ENCODE measurements at regions not wholly inside any gene's neighbourhood (a gene's known extent, or its start where the extent isn't known, plus 50 kb on each side); places are given as distances from the start of the nearest gene placed in this dataset.

DNA sequence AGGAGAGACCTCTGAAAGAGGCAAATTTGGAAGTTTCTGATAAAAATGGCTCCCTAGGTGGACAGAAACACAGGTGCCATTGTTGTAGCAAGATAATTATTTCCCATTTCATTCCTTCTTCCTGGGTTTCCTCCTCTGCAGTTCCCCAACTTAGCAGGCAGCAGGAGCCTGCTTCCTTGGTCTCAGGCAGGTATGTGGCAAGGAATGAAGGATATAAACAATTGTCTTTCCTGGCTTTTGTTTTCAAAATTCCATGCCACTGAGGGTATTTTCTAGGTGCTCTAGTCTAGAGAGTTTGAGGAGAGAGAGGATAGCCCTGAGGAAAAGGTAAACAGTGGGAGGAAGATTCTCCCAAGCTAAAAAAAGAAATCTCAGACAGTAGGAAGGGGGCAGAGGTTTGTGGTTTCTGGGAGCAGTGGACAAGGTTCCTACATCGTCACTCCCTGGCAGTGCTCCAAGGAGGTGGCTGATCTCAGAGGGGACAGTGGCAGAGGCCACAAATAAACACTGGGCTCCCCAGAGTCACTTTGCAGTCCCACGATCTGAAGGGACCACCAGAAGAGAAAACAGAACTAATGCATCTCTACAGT is 82.6 kb upstream of the IGF1 start:
- WGBS (ENCODE audit: low lambda C conversion rate, missing lambda C conversion rate) = 51% methylated on average over 2 of the region's 2 CpGs
- peaks cover 7% of the 10 kb centered on the region for H3K4me1 ChIP-seq (ENCODE audit: insufficient read depth)
- H3K79me2 ChIP-seq = no peaks in the 10 kb centered on the region
- DNase-seq (ENCODE audit: low spot score) = no peak
- no peaks in the 10 kb centered on the region for H4K20me1 ChIP-seq (ENCODE audit: insufficient read depth, poor library complexity, severe bottlenecking)
- H2AFZ ChIP-seq = no peak overlapping the region
- H3K9me3 ChIP-seq (ENCODE audit: low read depth) = no peaks in the 10 kb centered on the region
- no peak for TF ChIP-seq EZH2 (IDR thresholded peaks at IDR 0.05; ENCODE audit: borderline replicate concordance)
- TF ChIP-seq EZH2phosphoT487 (IDR thresholded peaks at IDR 0.05; ENCODE audit: low read depth, severe bottlenecking, unreplicated experiment) = no peak
- no peak overlapping the region for H3K4me2 ChIP-seq
- no peaks in the 10 kb centered on the region for H3K27me3 ChIP-seq
- no peaks in the 10 kb centered on the region for H3K36me3 ChIP-seq (replicated peaks; ENCODE audit: insufficient read depth, low read depth)
- no peak overlapping the region for H3K27ac ChIP-seq
- H3K9me2 ChIP-seq (replicated peaks; ENCODE audit: insufficient read depth) = no peaks in the 10 kb centered on the region
- H3K4me3 ChIP-seq = no peak overlapping the region

DNA sequence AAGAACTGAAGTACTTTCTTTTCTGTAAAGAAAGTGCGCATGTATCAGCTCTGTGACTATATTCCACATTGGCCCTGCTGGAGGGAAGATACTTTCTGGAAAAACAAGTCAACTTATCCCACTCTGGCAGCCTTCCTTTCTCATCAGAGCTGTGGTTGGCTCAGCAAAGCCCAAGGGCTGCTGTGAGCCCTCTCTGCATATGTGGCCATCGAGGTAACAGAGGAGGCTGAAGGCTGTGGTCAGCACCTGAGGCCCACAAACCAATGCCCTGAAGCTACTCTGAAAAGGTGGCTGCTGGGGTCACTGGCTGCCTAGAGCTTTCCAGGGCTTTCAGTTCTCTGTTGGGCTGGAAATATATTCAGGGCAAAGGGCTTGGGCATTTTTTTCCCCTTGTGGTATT is 70.8 kb upstream of the IGF1 start:
- H3K36me3 ChIP-seq (replicated peaks; ENCODE audit: insufficient read depth, low read depth) = no peaks in the 10 kb centered on the region
- H3K79me2 ChIP-seq = no peaks in the 10 kb centered on the region
- TF ChIP-seq CTCF (IDR thresholded peaks at IDR 0.05; ENCODE audit: poor library complexity) = no peak
- TF ChIP-seq EZH2phosphoT487 (IDR thresholded peaks at IDR 0.05; ENCODE audit: low read depth, severe bottlenecking, unreplicated experiment) = no peak
- TF ChIP-seq EZH2 (IDR thresholded peaks at IDR 0.05; ENCODE audit: borderline replicate concordance) = no peak
- H3K4me3 ChIP-seq = no peak overlapping the region
- DNase-seq (ENCODE audit: low spot score) = no peak
- H2AFZ ChIP-seq = no peak overlapping the region
- H3K27ac ChIP-seq = no peak overlapping the region
- no peaks in the 10 kb centered on the region for H3K27me3 ChIP-seq
- no peak overlapping the region for H3K4me2 ChIP-seq
- WGBS (ENCODE audit: low lambda C conversion rate, missing lambda C conversion rate) = 95% methylated on average over 2 of the region's 2 CpGs
- H3K9me3 ChIP-seq (ENCODE audit: low read depth) = no peaks in the 10 kb centered on the region
- no peaks in the 10 kb centered on the region for H3K4me1 ChIP-seq (ENCODE audit: insufficient read depth)
- no peaks in the 10 kb centered on the region for H3K9me2 ChIP-seq (replicated peaks; ENCODE audit: insufficient read depth)
- no peaks in the 10 kb centered on the region for H4K20me1 ChIP-seq (ENCODE audit: insufficient read depth, poor library complexity, severe bottlenecking)

GRCh38 chr12:102549691-102550090 is 69.3 kb upstream of the IGF1 start:
- H3K79me2 ChIP-seq = no peaks in the 10 kb centered on the region
- H3K36me3 ChIP-seq (replicated peaks; ENCODE audit: insufficient read depth, low read depth) = no peaks in the 10 kb centered on the region
- no peaks in the 10 kb centered on the region for H3K9me2 ChIP-seq (replicated peaks; ENCODE audit: insufficient read depth)
- H2AFZ ChIP-seq = no peak overlapping the region
- H3K27ac ChIP-seq = no peak overlapping the region
- no peak overlapping the region for H3K4me2 ChIP-seq
- no peaks in the 10 kb centered on the region for H4K20me1 ChIP-seq (ENCODE audit: insufficient read depth, poor library complexity, severe bottlenecking)
- no peak for DNase-seq (ENCODE audit: low spot score)
- no peaks in the 10 kb centered on the region for H3K27me3 ChIP-seq
- H3K4me3 ChIP-seq = no peak overlapping the region
- TF ChIP-seq EZH2phosphoT487 (IDR thresholded peaks at IDR 0.05; ENCODE audit: low read depth, severe bottlenecking, unreplicated experiment) = no peak
- TF ChIP-seq EZH2 (IDR thresholded peaks at IDR 0.05; ENCODE audit: borderline replicate concordance) = no peak
- no peak for TF ChIP-seq CTCF (IDR thresholded peaks at IDR 0.05; ENCODE audit: poor library complexity)
- no peaks in the 10 kb centered on the region for H3K4me1 ChIP-seq (ENCODE audit: insufficient read depth)
- WGBS (ENCODE audit: low lambda C conversion rate, missing lambda C conversion rate) = 58% methylated on average over 5 of the region's 5 CpGs
- no peaks in the 10 kb centered on the region for H3K9me3 ChIP-seq (ENCODE audit: low read depth)

GRCh38 chr12:102548543-102548942 is 68.2 kb upstream of the IGF1 start:
- H3K9me3 ChIP-seq (ENCODE audit: low read depth) = no peaks in the 10 kb centered on the region
- H3K4me3 ChIP-seq = no peak overlapping the region
- H3K4me1 ChIP-seq (ENCODE audit: insufficient read depth) = no peaks in the 10 kb centered on the region
- no peaks in the 10 kb centered on the region for H3K27me3 ChIP-seq
- H3K9me2 ChIP-seq (replicated peaks; ENCODE audit: insufficient read depth) = no peaks in the 10 kb centered on the region
- 46% methylated on average over 3 of the region's 3 CpGs for WGBS (ENCODE audit: low lambda C conversion rate, missing lambda C conversion rate)
- no peaks in the 10 kb centered on the region for H3K79me2 ChIP-seq
- no peak overlapping the region for H2AFZ ChIP-seq
- H3K4me2 ChIP-seq = no peak overlapping the region
- H3K36me3 ChIP-seq (replicated peaks; ENCODE audit: insufficient read depth, low read depth) = no peaks in the 10 kb centered on the region
- no peaks in the 10 kb centered on the region for H4K20me1 ChIP-seq (ENCODE audit: insufficient read depth, poor library complexity, severe bottlenecking)
- TF ChIP-seq EZH2phosphoT487 (IDR thresholded peaks at IDR 0.05; ENCODE audit: low read depth, severe bottlenecking, unreplicated experiment) (no peak), CTCF (IDR thresholded peaks at IDR 0.05; ENCODE audit: poor library complexity) (no peak), EZH2 (IDR thresholded peaks at IDR 0.05; ENCODE audit: borderline replicate concordance) (no peak)
- DNase-seq (ENCODE audit: low spot score) = no peak
- peak overlapping the region; percentile 5 for H3K27ac ChIP-seq

Data from hepatocyte (in vitro differentiated cells).